Rectal smooth muscle tissue (tissue), 1 donor: ENCODE measurements at regions not wholly inside any gene's neighbourhood (a gene's known extent, or its start where the extent isn't known, plus 50 kb on each side); places are given as distances from the start of the nearest gene placed in this dataset.

Experiments used
- H3K27ac ChIP-seq: one replicate; pipeline ENCODE4 v1.7.0; 2013; ENCODE audit warnings: low read depth, low read length, inconsistent platforms
- H3K27me3 ChIP-seq: one replicate; pipeline ENCODE4 v1.7.0; 2013; ENCODE audit warnings: low read length; ENCODE audit not compliant: control insufficient read depth, insufficient read depth
- H3K36me3 ChIP-seq: one replicate; pipeline ENCODE4 v1.7.0; 2013; ENCODE audit warnings: low read length; ENCODE audit not compliant: control insufficient read depth, insufficient read depth
- H3K4me1 ChIP-seq: one replicate; pipeline ENCODE4 v1.7.0; 2013; ENCODE audit warnings: low read length; ENCODE audit not compliant: control insufficient read depth, insufficient read depth
- H3K4me3 ChIP-seq: one replicate; pipeline ENCODE4 v1.7.0; 2013; ENCODE audit warnings: low read length
- H3K9ac ChIP-seq: one replicate; pipeline ENCODE4 v1.7.0; 2013; ENCODE audit warnings: low read length

- no peak overlapping the region for H3K9ac ChIP-seq
- no peak overlapping the region for H3K27ac ChIP-seq
- H3K4me3 ChIP-seq: no peak overlapping the region
Observed at GRCh38 chr2:37786854-37787253, 115.4 kb upstream of the CDC42EP3 start.

GRCh38 chr2:37788602-37789209 lies 117.3 kb upstream of the CDC42EP3 start:
- Histone ChIP-seq H3K4me3 (no peak overlapping the region), H3K4me1 (no peaks in the 10 kb centered on the region), H3K9ac (no peak overlapping the region), H3K27ac (no peak overlapping the region), H3K27me3 (no peaks in the 10 kb centered on the region), H3K36me3 (no peaks in the 10 kb centered on the region)

More at GRCh38 chr2:37786854-37787253, 115.4 kb upstream of the CDC42EP3 start:
- H3K27me3 ChIP-seq: no peaks in the 10 kb centered on the region
- H3K36me3 ChIP-seq: no peaks in the 10 kb centered on the region
- H3K4me1 ChIP-seq: peaks cover 12% of the 10 kb centered on the region

GRCh38 chr2:37790019-37790418 lies 118.6 kb upstream of the CDC42EP3 start:
- no peaks in the 10 kb centered on the region for H3K36me3 ChIP-seq
- H3K4me3 ChIP-seq: no peak overlapping the region
- no peak overlapping the region for H3K27ac ChIP-seq
- H3K9ac ChIP-seq: no peak overlapping the region
- no peaks in the 10 kb centered on the region for H3K27me3 ChIP-seq
- no peaks in the 10 kb centered on the region for H3K4me1 ChIP-seq

- no peak overlapping the region for H3K9ac ChIP-seq
- H3K27me3 ChIP-seq: no peaks in the 10 kb centered on the region
- H3K36me3 ChIP-seq: no peaks in the 10 kb centered on the region
- H3K27ac ChIP-seq: no peak overlapping the region
- no peaks in the 10 kb centered on the region for H3K4me1 ChIP-seq
- no peak overlapping the region for H3K4me3 ChIP-seq
Observed at GRCh38 chr2:37790462-37790861, 119.0 kb upstream of the CDC42EP3 start.

- no peak overlapping the region for H3K4me3 ChIP-seq
- H3K9ac ChIP-seq: no peak overlapping the region
- H3K27ac ChIP-seq: no peak overlapping the region
- no peaks in the 10 kb centered on the region for H3K36me3 ChIP-seq
- peaks cover 9% of the 10 kb centered on the region for H3K4me1 ChIP-seq
- H3K27me3 ChIP-seq: no peaks in the 10 kb centered on the region
Observed at GRCh38 chr2:37792366-37792765, 120.9 kb upstream of the CDC42EP3 start.

- no peaks in the 10 kb centered on the region for H3K27me3 ChIP-seq
- no peaks in the 10 kb centered on the region for H3K36me3 ChIP-seq
- no peak overlapping the region for H3K9ac ChIP-seq
- H3K4me1 ChIP-seq: peaks cover 9% of the 10 kb centered on the region
- H3K4me3 ChIP-seq: no peak overlapping the region
- H3K27ac ChIP-seq: no peak overlapping the region
Observed at GRCh38 chr2:37793004-37793403, 121.6 kb upstream of the CDC42EP3 start.

GRCh38 chr2:37794717-37795116 lies 123.3 kb upstream of the CDC42EP3 start:
- Histone ChIP-seq H3K9ac (no peak overlapping the region), H3K27me3 (no peaks in the 10 kb centered on the region), H3K27ac (no peak overlapping the region), H3K4me1 (peaks cover 9% of the 10 kb centered on the region), H3K36me3 (no peaks in the 10 kb centered on the region), H3K4me3 (no peak overlapping the region)

- H3K36me3 ChIP-seq: no peaks in the 10 kb centered on the region
- peaks cover 9% of the 10 kb centered on the region for H3K4me1 ChIP-seq
- H3K27me3 ChIP-seq: no peaks in the 10 kb centered on the region
- H3K9ac ChIP-seq: no peak overlapping the region
- no peak overlapping the region for H3K4me3 ChIP-seq
- H3K27ac ChIP-seq: no peak overlapping the region
Observed at GRCh38 chr2:37795456-37795855, 124.0 kb upstream of the CDC42EP3 start.

GRCh38 chr2:37795938-37796337 lies 124.5 kb upstream of the CDC42EP3 start:
- Histone ChIP-seq H3K4me3 (no peak overlapping the region), H3K4me1 (peaks cover 9% of the 10 kb centered on the region), H3K36me3 (no peaks in the 10 kb centered on the region), H3K9ac (no peak overlapping the region), H3K27me3 (no peaks in the 10 kb centered on the region), H3K27ac (peak overlapping the region; percentile 38)

GRCh38 chr2:37796481-37796880 lies 125.0 kb upstream of the CDC42EP3 start:
- H3K27ac ChIP-seq: peak overlapping the region; percentile 38
- no peaks in the 10 kb centered on the region for H3K27me3 ChIP-seq
- H3K9ac ChIP-seq: no peak overlapping the region
- H3K4me1 ChIP-seq: peaks cover 9% of the 10 kb centered on the region
- H3K36me3 ChIP-seq: no peaks in the 10 kb centered on the region
- no peak overlapping the region for H3K4me3 ChIP-seq

GRCh38 chr2:37797081-37797480 lies 125.6 kb upstream of the CDC42EP3 start:
- peak overlapping the region; percentile 38 for H3K27ac ChIP-seq
- H3K4me1 ChIP-seq: peaks cover 9% of the 10 kb centered on the region
- H3K9ac ChIP-seq: no peak overlapping the region
- H3K36me3 ChIP-seq: no peaks in the 10 kb centered on the region
- no peaks in the 10 kb centered on the region for H3K27me3 ChIP-seq
- H3K4me3 ChIP-seq: no peak overlapping the region

- Histone ChIP-seq H3K4me3 (no peak overlapping the region), H3K27ac (no peak overlapping the region), H3K4me1 (peaks cover 15% of the 10 kb centered on the region), H3K9ac (no peak overlapping the region), H3K27me3 (no peaks in the 10 kb centered on the region), H3K36me3 (no peaks in the 10 kb centered on the region)
Observed at GRCh38 chr2:37798315-37799005, 126.6 kb upstream of the RMDN2 start.
